ENCODE measurements at regions not wholly inside any gene's neighbourhood (a gene's known extent, or its start where the extent isn't known, plus 50 kb on each side); places are given as distances from the start of the nearest gene placed in this dataset.

DNA sequence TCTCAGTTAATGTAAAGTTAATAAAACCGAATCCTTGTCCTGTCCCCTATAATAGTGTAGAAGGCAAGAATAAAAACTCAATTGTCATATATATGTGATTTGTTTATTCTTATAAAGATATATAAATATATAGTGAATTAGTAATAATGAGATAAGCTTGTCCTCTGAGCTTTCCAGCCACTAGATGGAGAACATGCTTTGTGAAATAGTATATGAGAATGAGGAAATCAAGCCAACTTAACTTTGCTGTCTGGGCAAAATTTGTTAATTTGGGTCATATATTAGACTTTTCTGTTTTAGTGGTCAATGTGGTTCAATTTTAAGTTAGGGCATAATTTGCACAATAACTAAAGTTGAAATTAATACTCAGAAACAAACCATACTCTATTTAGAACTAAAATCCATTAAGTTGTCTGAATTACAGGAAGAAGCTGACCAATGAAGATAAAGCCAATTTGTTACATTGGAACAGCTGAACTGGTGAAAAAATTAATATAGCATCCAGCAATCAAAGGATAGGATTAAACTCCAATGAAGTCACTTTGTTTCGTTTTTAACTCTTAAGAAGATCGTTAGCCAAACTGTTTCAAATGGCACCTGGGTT lies 595.0 kb downstream of the ARL4A start:
- Mint-ChIP-seq H3K4me3 (no peak overlapping the region), H3K27me3 (ENCODE audit: low read depth) (peaks cover 9% of the 10 kb centered on the region), H3K9me3 (no peaks in the 10 kb centered on the region)

DNA sequence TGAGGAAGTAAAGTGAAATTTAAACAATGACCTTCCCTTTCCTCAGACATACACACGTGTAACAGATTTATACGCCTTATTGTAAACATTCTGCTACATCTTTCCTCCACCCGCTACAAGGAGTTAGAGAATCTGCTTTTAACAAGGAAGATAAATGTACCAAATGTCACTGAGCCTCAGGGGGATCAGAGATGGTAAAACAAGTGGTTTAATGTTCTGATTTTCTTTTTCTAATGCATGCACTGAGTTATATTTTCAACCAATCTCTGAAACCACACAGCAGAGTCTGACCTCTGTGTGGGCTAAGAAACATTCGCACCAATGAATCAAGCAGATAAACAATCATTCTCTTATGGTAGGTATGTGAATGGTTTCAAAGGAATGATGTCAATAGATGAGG lies 599.5 kb downstream of the ARL4A start:
- H3K9me3 Mint-ChIP-seq: no peaks in the 10 kb centered on the region
- ATAC-seq (no peak), DNase-seq (no peak)
- H3K4me3 Mint-ChIP-seq: no peak overlapping the region
- no peaks in the 10 kb centered on the region for H3K36me3 Mint-ChIP-seq (ENCODE audit: insufficient read depth)
- H3K4me1 Mint-ChIP-seq (ENCODE audit: low read depth): no peaks in the 10 kb centered on the region
- H3K27me3 Mint-ChIP-seq (ENCODE audit: low read depth): peaks cover 7% of the 10 kb centered on the region

More for the DNA sequence above, 595.0 kb downstream of the ARL4A start:
- Mint-ChIP-seq H3K4me1 (ENCODE audit: low read depth) (no peaks in the 10 kb centered on the region), H3K36me3 (ENCODE audit: insufficient read depth) (no peaks in the 10 kb centered on the region)
- DNase-seq (no peak), ATAC-seq (no peak)

DNA sequence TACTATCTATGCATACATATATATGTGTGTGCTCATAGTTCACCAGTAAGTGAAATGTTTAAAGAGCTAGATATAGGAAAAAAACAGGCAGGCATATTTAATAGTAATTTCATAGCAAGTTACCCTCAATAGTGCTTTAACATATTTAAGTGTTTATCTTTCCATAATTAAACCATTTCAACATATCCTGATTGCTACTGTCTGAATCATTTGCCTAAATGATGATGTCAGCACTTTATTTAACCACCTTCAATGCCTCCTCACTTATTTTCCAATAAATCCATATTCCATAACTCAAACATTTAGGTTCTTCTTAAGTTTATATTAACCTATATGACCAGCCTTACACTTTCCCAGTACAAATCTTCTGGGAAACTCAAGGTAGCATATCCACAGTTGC lies 601.1 kb downstream of the ARL4A start:
- Mint-ChIP-seq H3K4me1 (ENCODE audit: low read depth) (no peaks in the 10 kb centered on the region), H3K36me3 (ENCODE audit: insufficient read depth) (no peaks in the 10 kb centered on the region), H3K4me3 (no peak overlapping the region), H3K9me3 (no peaks in the 10 kb centered on the region), H3K27me3 (ENCODE audit: low read depth) (peaks cover 7% of the 10 kb centered on the region)
- DNase-seq: no peak
- ATAC-seq: no peak

DNA sequence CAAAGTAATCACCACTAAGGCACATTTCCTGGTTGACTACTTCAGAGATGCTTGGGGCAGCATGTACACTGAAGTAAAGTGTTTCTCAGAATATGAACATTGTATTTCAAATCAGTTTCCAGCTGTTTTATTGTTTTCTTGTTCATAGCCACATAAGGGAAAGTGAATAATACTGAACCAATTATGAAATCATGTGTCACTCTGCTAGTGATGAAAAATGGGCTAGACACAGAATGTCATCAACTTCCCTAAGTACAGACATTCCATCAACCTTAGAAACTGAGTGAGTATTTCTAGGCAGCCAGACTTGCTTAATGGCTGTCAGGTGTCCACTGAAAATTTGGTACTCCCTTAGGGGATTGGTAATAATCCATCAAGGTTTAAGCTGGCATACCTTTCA lies 603.5 kb downstream of the ARL4A start:
- no peak for ATAC-seq
- H3K27me3 Mint-ChIP-seq (ENCODE audit: low read depth): peaks cover 2% of the 10 kb centered on the region
- H3K4me1 Mint-ChIP-seq (ENCODE audit: low read depth): no peaks in the 10 kb centered on the region
- no peak overlapping the region for H3K4me3 Mint-ChIP-seq
- no peak for DNase-seq
- no peaks in the 10 kb centered on the region for H3K9me3 Mint-ChIP-seq
- H3K36me3 Mint-ChIP-seq (ENCODE audit: insufficient read depth): no peaks in the 10 kb centered on the region

DNA sequence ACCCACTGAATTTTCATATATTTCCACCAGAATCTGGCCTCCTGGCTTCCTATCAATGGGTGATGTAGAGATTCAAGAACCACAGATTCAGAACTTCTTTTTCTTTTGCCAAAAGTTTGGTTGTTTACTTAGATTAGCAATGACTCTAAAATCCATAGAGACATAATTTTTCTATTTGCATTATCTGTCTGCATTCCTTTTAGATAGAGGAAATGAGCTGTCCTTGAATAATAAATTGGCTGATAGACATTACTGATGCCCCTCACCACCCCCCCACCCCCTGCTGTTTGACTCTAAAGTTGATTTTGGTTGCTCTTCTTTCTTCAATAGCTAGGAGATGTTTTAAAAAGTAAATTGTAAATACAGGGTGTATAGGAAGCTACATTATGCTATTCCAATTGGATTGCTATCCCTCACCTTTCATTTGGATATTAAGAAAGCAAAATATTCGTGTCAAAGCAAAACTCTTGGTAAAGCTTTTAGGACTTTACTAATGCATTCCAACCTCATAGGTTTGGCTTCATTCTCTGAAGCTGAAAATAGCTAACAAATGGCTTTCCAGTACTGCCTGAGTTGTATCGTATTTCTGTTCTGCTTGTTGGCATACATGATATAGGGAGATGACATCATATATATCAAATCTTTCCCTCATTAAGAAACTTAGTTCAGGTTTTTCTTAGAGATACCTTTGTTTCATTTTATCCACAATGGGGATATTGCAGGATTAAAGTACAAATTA lies 606.0 kb downstream of the ARL4A start:
- DNase-seq: no peak
- Mint-ChIP-seq H3K27me3 (ENCODE audit: low read depth) (no peaks in the 10 kb centered on the region), H3K4me1 (ENCODE audit: low read depth) (no peaks in the 10 kb centered on the region), H3K4me3 (no peak overlapping the region), H3K9me3 (no peaks in the 10 kb centered on the region), H3K36me3 (ENCODE audit: insufficient read depth) (no peaks in the 10 kb centered on the region)
- no peak for ATAC-seq

DNA sequence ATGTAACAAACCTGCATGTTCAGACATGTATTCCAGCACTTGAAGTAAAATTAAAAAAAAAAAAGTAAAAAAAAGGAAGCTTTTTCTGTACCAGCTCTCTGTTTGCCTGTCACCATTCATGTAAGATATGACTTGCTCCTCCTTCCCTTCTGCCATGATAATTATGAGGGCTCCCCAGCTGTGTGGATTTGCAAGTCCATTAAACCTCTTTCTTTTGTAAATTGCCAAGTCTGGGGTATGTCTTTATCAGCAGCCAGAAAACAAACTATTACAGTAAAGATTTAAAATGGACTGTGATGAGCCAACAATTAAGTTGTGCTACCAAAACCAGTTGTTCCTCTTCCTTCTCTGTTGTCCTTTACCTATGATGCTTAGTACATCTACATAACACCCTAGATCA lies 619.6 kb downstream of the ARL4A start:
- Mint-ChIP-seq H3K9me3 (no peaks in the 10 kb centered on the region), H3K4me3 (no peak overlapping the region), H3K4me1 (ENCODE audit: low read depth) (no peaks in the 10 kb centered on the region), H3K36me3 (ENCODE audit: insufficient read depth) (no peaks in the 10 kb centered on the region), H3K27me3 (ENCODE audit: low read depth) (no peaks in the 10 kb centered on the region)
- ATAC-seq (no peak), DNase-seq (no peak)

DNA sequence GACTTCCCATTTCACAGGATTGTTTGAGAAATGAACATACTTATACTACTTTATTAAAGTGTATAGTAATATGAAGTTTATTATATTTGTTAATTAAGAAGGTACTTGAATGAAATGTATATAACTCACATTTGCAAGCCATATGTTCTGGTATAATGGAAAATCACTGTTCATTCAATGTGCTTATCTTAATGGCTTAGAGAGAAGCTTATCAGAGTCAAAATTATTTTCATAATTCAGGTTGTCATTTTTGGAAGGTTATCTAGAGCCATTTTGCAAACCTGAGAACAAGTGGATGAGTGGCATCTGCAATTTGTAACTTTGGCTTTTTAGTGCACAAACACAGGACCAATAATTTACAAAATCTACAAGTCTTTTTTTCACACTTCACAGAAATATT lies 621.0 kb downstream of the ARL4A start:
- H3K27me3 Mint-ChIP-seq (ENCODE audit: low read depth): no peaks in the 10 kb centered on the region
- no peak overlapping the region for H3K4me3 Mint-ChIP-seq
- ATAC-seq (no peak), DNase-seq (no peak)
- H3K36me3 Mint-ChIP-seq (ENCODE audit: insufficient read depth): no peaks in the 10 kb centered on the region
- H3K4me1 Mint-ChIP-seq (ENCODE audit: low read depth): no peaks in the 10 kb centered on the region
- no peaks in the 10 kb centered on the region for H3K9me3 Mint-ChIP-seq

DNA sequence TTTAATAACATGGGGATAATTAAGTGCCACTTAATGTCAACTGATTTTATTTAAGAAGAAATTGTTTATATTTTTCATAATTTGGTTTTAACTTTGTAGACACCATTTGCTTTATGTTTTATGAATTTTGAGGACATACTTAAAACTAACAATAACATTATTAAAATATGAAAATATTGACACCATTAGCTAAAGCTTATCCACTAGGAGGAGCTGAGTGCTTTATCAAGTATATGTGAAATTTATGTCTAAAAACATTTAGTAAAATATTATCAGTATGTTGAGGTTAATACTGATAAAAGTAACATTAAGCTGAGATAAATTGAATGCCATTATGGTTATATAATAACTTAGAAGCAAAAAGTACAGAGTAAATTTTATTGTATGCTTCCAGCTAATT lies 622.1 kb downstream of the ARL4A start:
- no peaks in the 10 kb centered on the region for H3K4me1 Mint-ChIP-seq (ENCODE audit: low read depth)
- no peaks in the 10 kb centered on the region for H3K27me3 Mint-ChIP-seq (ENCODE audit: low read depth)
- no peaks in the 10 kb centered on the region for H3K36me3 Mint-ChIP-seq (ENCODE audit: insufficient read depth)
- no peak for ATAC-seq
- DNase-seq: no peak
- H3K4me3 Mint-ChIP-seq: no peak overlapping the region
- H3K9me3 Mint-ChIP-seq: no peaks in the 10 kb centered on the region

DNA sequence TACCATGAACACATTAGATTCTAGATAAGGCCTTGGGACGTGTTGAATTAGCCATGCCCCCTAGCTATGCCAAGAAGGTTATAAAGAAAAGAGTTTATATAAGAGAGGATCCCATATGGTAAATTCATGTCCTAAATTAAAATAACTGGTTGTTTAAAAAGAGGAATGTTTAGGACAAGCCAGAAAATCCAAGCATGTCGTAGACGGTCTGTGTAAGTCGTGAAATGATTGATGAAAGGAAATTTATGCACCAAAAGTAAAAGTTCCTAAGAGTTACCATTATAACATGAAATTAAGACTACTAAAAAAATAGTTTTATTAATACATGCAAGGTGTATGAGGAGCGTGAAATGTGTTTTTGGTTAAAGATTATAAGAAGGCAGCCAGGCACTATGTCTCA lies 624.9 kb downstream of the ARL4A start:
- H3K27me3 Mint-ChIP-seq (ENCODE audit: low read depth): no peaks in the 10 kb centered on the region
- no peak overlapping the region for H3K4me3 Mint-ChIP-seq
- DNase-seq (no peak), ATAC-seq (no peak)
- no peaks in the 10 kb centered on the region for H3K4me1 Mint-ChIP-seq (ENCODE audit: low read depth)
- no peaks in the 10 kb centered on the region for H3K36me3 Mint-ChIP-seq (ENCODE audit: insufficient read depth)
- H3K9me3 Mint-ChIP-seq: no peaks in the 10 kb centered on the region

DNA sequence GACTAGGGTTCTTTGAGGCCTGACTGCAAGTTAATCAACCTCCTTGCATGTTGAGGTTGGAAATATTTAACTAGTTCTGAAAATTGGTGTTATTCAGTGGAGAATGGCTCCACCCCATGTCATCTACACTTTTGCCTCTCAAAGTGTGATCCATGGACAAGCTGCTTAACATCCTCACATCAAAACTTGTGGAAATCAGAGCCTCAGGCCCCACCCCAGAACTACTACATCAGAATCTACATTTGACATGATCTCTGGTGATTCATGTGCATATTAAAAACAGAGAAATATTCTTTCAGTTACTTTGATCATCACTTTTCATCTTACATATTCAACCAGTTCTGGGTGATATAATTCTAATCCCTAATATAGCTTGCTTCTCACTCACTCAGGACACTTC lies 632.9 kb downstream of the ARL4A start:
- ATAC-seq (no peak), DNase-seq (no peak)
- H3K36me3 Mint-ChIP-seq (ENCODE audit: insufficient read depth): no peaks in the 10 kb centered on the region
- H3K9me3 Mint-ChIP-seq: no peaks in the 10 kb centered on the region
- no peaks in the 10 kb centered on the region for H3K4me1 Mint-ChIP-seq (ENCODE audit: low read depth)
- no peaks in the 10 kb centered on the region for H3K27me3 Mint-ChIP-seq (ENCODE audit: low read depth)
- H3K4me3 Mint-ChIP-seq: no peak overlapping the region

DNA sequence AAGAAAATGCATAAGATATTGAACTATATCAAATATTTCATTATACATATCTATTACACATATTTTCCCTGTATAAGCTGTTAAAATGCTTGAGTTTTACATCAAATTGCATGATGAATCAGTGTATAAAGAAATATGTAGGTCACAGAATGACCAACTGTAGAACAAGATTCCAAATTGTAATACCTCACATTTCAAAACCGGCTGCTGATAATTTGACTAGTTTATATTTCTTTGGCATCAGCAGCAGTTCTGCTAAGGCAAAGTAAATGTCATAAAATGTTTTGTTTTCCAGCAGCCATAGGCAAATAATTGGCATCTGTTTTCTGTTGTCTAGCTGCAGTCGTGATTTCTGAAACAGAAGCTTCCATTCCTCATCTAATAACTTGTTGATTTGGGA lies 633.9 kb downstream of the ARL4A start:
- H3K36me3 Mint-ChIP-seq (ENCODE audit: insufficient read depth): no peaks in the 10 kb centered on the region
- no peak overlapping the region for H3K4me3 Mint-ChIP-seq
- no peaks in the 10 kb centered on the region for H3K9me3 Mint-ChIP-seq
- no peak for ATAC-seq
- H3K27me3 Mint-ChIP-seq (ENCODE audit: low read depth): no peaks in the 10 kb centered on the region
- no peaks in the 10 kb centered on the region for H3K4me1 Mint-ChIP-seq (ENCODE audit: low read depth)
- no peak for DNase-seq

DNA sequence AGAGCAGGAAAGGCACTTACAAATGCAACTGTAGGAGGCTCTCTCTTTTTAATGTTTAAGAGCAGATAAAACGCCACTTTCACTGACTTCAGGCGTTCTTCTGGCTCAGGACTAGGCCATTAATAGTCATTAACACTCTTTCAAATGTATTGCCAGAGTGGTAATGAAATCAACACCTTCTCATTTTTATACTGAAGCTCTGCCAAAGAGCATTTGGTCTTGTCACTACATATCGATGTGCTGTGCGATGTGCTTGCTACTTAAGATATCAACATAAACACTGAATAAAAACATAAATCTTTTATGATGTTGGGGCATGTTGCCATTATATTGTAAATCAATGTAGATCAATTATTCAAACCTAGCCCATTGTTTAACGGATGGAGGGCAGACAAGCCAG lies 634.7 kb downstream of the ARL4A start:
- Mint-ChIP-seq H3K9me3 (no peaks in the 10 kb centered on the region), H3K27me3 (ENCODE audit: low read depth) (no peaks in the 10 kb centered on the region), H3K36me3 (ENCODE audit: insufficient read depth) (no peaks in the 10 kb centered on the region), H3K4me3 (no peak overlapping the region), H3K4me1 (ENCODE audit: low read depth) (no peaks in the 10 kb centered on the region)
- DNase-seq: no peak
- no peak for ATAC-seq

DNA sequence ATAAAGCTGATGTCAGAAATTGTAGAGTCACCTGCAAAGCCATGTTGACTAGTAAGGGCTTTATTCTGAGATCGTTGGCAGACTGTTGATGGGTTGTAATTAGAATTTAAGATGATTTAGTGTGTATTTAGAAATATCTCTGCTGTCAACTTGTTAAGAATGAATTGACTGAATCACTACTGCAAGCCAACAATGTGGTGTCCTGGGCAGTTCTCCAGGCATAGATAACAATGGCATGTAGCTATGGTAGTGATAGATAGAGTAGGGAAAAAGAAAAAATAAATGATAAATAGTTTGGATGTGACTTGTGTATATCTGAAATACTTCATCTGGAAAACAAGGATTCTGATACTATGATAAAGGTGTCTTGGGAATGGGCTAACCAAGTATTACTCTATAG lies 640.2 kb downstream of the ARL4A start:
- Mint-ChIP-seq H3K4me3 (no peak overlapping the region), H3K9me3 (no peaks in the 10 kb centered on the region), H3K27me3 (ENCODE audit: low read depth) (no peaks in the 10 kb centered on the region), H3K36me3 (ENCODE audit: insufficient read depth) (no peaks in the 10 kb centered on the region), H3K4me1 (ENCODE audit: low read depth) (no peaks in the 10 kb centered on the region)
- no peak for DNase-seq
- no peak for ATAC-seq

DNA sequence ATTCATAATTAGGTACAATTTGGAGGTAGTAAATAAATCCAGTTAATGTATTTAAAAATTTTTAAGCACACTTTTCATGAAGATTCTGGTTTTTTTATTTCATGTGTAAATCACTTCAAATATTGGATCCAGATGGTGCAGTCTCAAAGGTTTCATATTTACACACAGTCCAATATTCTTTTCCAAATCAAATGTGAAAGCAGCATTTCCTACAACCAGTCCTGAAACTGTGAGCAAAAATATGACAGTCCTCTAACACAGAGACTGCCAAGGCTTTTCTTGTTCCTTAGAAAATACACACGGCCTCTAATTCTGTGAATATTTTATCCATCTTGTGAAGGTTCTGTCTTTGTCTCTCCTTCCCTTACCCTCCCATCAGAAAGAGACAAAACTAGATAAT lies 645.9 kb downstream of the ARL4A start:
- no peak overlapping the region for H3K4me3 Mint-ChIP-seq
- no peaks in the 10 kb centered on the region for H3K27me3 Mint-ChIP-seq (ENCODE audit: low read depth)
- DNase-seq: no peak
- H3K9me3 Mint-ChIP-seq: no peaks in the 10 kb centered on the region
- ATAC-seq: no peak
- H3K4me1 Mint-ChIP-seq (ENCODE audit: low read depth): no peaks in the 10 kb centered on the region
- no peaks in the 10 kb centered on the region for H3K36me3 Mint-ChIP-seq (ENCODE audit: insufficient read depth)

DNA sequence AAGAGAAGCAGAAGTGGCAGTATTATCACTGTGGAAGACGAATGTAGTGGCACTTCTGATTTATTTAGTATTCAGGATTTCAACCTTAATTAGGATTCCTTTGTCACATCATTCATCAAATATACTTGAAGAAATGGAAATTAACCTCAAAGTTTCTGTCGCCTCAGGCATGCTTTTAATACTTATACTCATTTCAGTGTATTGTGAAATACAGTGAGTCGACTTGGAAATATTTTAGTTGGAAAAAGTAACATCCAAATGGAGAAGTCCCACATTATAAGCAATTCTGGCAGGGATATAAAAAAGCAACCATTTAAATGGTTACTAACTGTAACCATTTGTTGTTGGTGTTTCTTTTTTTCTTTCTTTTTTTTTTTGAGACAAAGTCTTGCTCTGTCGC lies 648.8 kb downstream of the ARL4A start:
- Mint-ChIP-seq H3K9me3 (no peaks in the 10 kb centered on the region), H3K27me3 (ENCODE audit: low read depth) (no peaks in the 10 kb centered on the region), H3K36me3 (ENCODE audit: insufficient read depth) (no peaks in the 10 kb centered on the region), H3K4me1 (ENCODE audit: low read depth) (no peaks in the 10 kb centered on the region), H3K4me3 (no peak overlapping the region)
- no peak for DNase-seq
- ATAC-seq: no peak

Data from activated T-cell treated with anti-CD3 and anti-CD28 coated beads, Interleukin-2, amount 50 U/mL, for 4 hours (primary cell).